K562 (cell line): ENCODE measurements at regions not wholly inside any gene's neighbourhood (a gene's known extent, or its start where the extent isn't known, plus 50 kb on each side); places are given as distances from the start of the nearest gene placed in this dataset.

Experiments
- ATAC-seq: fragments of 200-7000 bp; cut with Tn5 transposase; 3 replicates; pipeline ENCODE4 v1.9.1; 2020; ENCODE audit warnings: moderate library complexity
- BruUV-seq: library from RNA; stranded (reverse); fragments of 400-500 nt; replicated peaks from 2 replicates; lab custom pipeline; 2021; lab: Mats Ljungman, UMichigan
- CTCF ChIA-PET: fragments of 300-600 bp; formaldehyde crosslinking; extraction: SDS; loops from one replicate; lab custom pipeline; 2021; ENCODE audit warnings: low intra/inter-chr PET ratio; lab: Yijun Ruan, JAX
- POLR2A ChIA-PET: fragments of 300-600, 350-650 bp; sonication (Branson Sonifier 250); formaldehyde crosslinking; extraction: SDS; loops from one replicate; lab custom pipeline; 2021; ENCODE audit warnings: antibody characterized with exemption, inconsistent platforms; lab: Yijun Ruan, JAX
- DNase-seq, 4 experiments: peaks; one replicate each; pipeline versions ENCODE4 v3.0.0 to v3.0.0-alpha.2; 2011 to 2018; ENCODE audit warnings: low spot score in 3 of 4, mixed read lengths in 3 of 4; ENCODE audit errors: extremely low read depth in 1 of 4
- FAIRE-seq: peaks from 2 replicates; lab custom pipeline; 2011; peaks lifted over from hg19 to GRCh38; lab: Jason Lieb, UNC
- H2AFZ ChIP-seq: 2 replicates; pipeline ENCODE4 v1.6.0; 2011; ENCODE audit warnings: low read depth, low read length, control low read depth, inconsistent platforms
- H3K27ac ChIP-seq: fragments of 200-600 bp; 3 replicates; pipeline ENCODE4 v1.8.0; 2011; ENCODE audit warnings: low read depth, mild to moderate bottlenecking, control low read depth, inconsistent platforms, low read length, moderate library complexity, mixed read lengths; ENCODE audit errors: extremely low read depth
- H3K27me3 ChIP-seq, 2 experiments: fragments of 300-600 bp in 1 of 2; 2 replicates in 1 of 2; 3 replicates in 1 of 2; pipeline versions ENCODE4 v1.6.0 to v1.8.0; 2011; ENCODE audit warnings: inconsistent platforms in 2 of 2, low read length in 2 of 2, mild to moderate bottlenecking in 1 of 2, mixed read lengths in 1 of 2, moderate library complexity in 1 of 2; ENCODE audit not compliant: control insufficient read depth in 2 of 2, insufficient read depth in 2 of 2
- H3K36me3 ChIP-seq: fragments of 300-600 bp; 3 replicates; pipeline ENCODE4 v1.8.0; 2011; ENCODE audit warnings: mild to moderate bottlenecking, low read length, inconsistent platforms; ENCODE audit not compliant: control insufficient read depth, insufficient read depth
- H3K4me1 ChIP-seq, 2 experiments: fragments of 200-600 bp in 1 of 2; replicated peaks in 1 of 2; 2 replicates in 1 of 2; 3 replicates in 1 of 2; pipeline versions ENCODE4 v1.5.1 to v1.8.0; 2011; ENCODE audit warnings: inconsistent platforms in 2 of 2, low read length in 2 of 2, mild to moderate bottlenecking in 1 of 2, mixed read lengths in 1 of 2, moderate library complexity in 1 of 2; ENCODE audit not compliant: control insufficient read depth in 2 of 2, insufficient read depth in 2 of 2
- H3K4me2 ChIP-seq: 2 replicates; pipeline ENCODE4 v1.6.1; 2011; ENCODE audit warnings: low read length, control low read depth, inconsistent platforms, mixed read lengths; ENCODE audit not compliant: insufficient read depth
- H3K4me3 ChIP-seq: fragments of 200-600 bp; sonication (generic), shearing (Covaris generic); 2 replicates; pipeline ENCODE4 v1.5.1; 2016; ENCODE audit warnings: control low read depth, inconsistent platforms
- H3K79me2 ChIP-seq: fragments of 200-600 bp; 3 replicates; pipeline ENCODE4 v1.8.0; 2011; ENCODE audit warnings: low read length, inconsistent platforms; ENCODE audit not compliant: control insufficient read depth, insufficient read depth
- H3K9ac ChIP-seq, 2 experiments: 2 replicates each; pipeline versions ENCODE4 v1.6.0 to v1.6.1; 2011; ENCODE audit warnings: low read depth in 2 of 2, low read length in 2 of 2, control low read depth in 1 of 2, inconsistent platforms in 1 of 2, mild to moderate bottlenecking in 1 of 2, mixed read lengths in 1 of 2; ENCODE audit not compliant: insufficient read depth in 1 of 2
- H3K9me1 ChIP-seq: one replicate; pipeline ENCODE4 v1.6.0; 2011; ENCODE audit warnings: inconsistent platforms, mild to moderate bottlenecking, low read length, moderate library complexity; ENCODE audit not compliant: control insufficient read depth, insufficient read depth
- H3K9me3 ChIP-seq: replicated peaks from 2 replicates; pipeline ENCODE4 v1.5.1; 2011; ENCODE audit warnings: low read depth, low read length, inconsistent platforms; ENCODE audit not compliant: control insufficient read depth, insufficient read depth
- H4K20me1 ChIP-seq: replicated peaks from 2 replicates; pipeline ENCODE4 v1.6.1; 2011; ENCODE audit warnings: low read length, inconsistent platforms, mixed read lengths; ENCODE audit not compliant: control insufficient read depth, insufficient read depth
- CHD1 ChIP-seq: fragments of 200-600 bp; sonication (generic); IDR thresholded peaks from one replicate; pipeline ENCODE4 v1.6.1; 2012; ENCODE audit warnings: mild to moderate bottlenecking, moderate library complexity, low read length, inconsistent platforms
- GTF2E2 ChIP-seq: fragments of 200-800 bp; sonication (Bioruptor generic); IDR thresholded peaks from 2 replicates; pipeline ENCODE4 v1.6.1; 2016; ENCODE audit warnings: missing genetic modification characterization, missing compliant biosample characterization
- GTF2F1 ChIP-seq: IDR thresholded peaks from 2 replicates; pipeline ENCODE4 v1.6.1; 2011; ENCODE audit warnings: low read depth, low read length, improper control_type of control experiment
- MAFG ChIP-seq: fragments of 450-650 bp; conservative IDR thresholded peaks from 2 replicates; pipeline ENCODE4 v1.6.1; 2016; ENCODE audit warnings: missing genetic modification characterization, missing compliant biosample characterization
- MYC ChIP-seq, 2 experiments: fragments of 250-450 bp in 1 of 2; sonication (Bioruptor Pico) in 1 of 2; IDR thresholded peaks; 2 replicates each; pipeline versions ENCODE4 v1.5.1 to v1.6.1; 2012 to 2021; ENCODE audit warnings: low read depth in 2 of 2, borderline replicate concordance in 1 of 2, improper control_type of control experiment in 1 of 2, low read length in 1 of 2, mild to moderate bottlenecking in 1 of 2, moderate library complexity in 1 of 2
- PBX2 ChIP-seq, 2 experiments: IDR thresholded peaks in 1 of 2; conservative IDR thresholded peaks in 1 of 2; 2 replicates each; pipeline ENCODE4 v1.6.1; 2016; ENCODE audit warnings: low read depth in 2 of 2, mild to moderate bottlenecking in 1 of 2, missing compliant biosample characterization in 1 of 2, missing genetic modification characterization in 1 of 2, moderate library complexity in 1 of 2
- PHB ChIP-seq: fragments of 250-450 bp; sonication (Bioruptor Pico); IDR thresholded peaks from 2 replicates; pipeline ENCODE4 v1.5.0; 2021
- ZNF318 ChIP-seq, 2 experiments: fragments of 450-650 bp; IDR thresholded peaks; 2 replicates each; pipeline ENCODE4 v1.6.1; 2016; ENCODE audit warnings: mild to moderate bottlenecking in 2 of 2, borderline replicate concordance in 1 of 2, low read depth in 1 of 2, moderate library complexity in 1 of 2
- WGBS: fragments of 100-300 bp; shearing (Covaris generic); methylation state at CpG from one replicate; pipeline ENCODE4 v1.1.6; 2016; ENCODE audit warnings: low coverage, mixed read lengths; ENCODE audit not compliant: insufficient coverage; ENCODE audit errors: missing lambda C conversion rate; 5-methylcytosine and 5-hydroxymethylcytosine counted together
- in situ Hi-C: fragments of 300-500 bp; cut with MboI; formaldehyde crosslinking; loops from 4 replicates; pipeline ENCODE4 v1.15.0; 2018; ENCODE audit warnings: inconsistent platforms, mixed read lengths
- intact Hi-C: fragments of 100-400 bp; cut with micrococcal nuclease; formaldehyde crosslinking; loops from 2 replicates; pipeline ENCODE4 v1.14.2; 2022

GRCh38 chrX:8851231-8851886 lies 50.2 kb upstream of the FAM9A start:
- FAIRE-seq, result no peak
- Histone ChIP-seq H3K9me1 (no peaks in the 10 kb centered on the region), H3K4me2 (no peak overlapping the region), H3K27ac (no peak overlapping the region), H3K9me3 (no peaks in the 10 kb centered on the region), H3K4me1 (no peaks in the 10 kb centered on the region), H3K27me3 (no peaks in the 10 kb centered on the region), H2AFZ (no peak overlapping the region), H3K79me2 (no peaks in the 10 kb centered on the region), H3K4me3 (no peak overlapping the region), H4K20me1 (no peaks in the 10 kb centered on the region), H3K9ac (no peak overlapping the region), H3K36me3 (no peaks in the 10 kb centered on the region)
- no peak for DNase-seq
- BruUV-seq, result no TSS peak
- intact Hi-C loops, result no loop called here
- 0% methylated on average over 11 of the region's 11 CpGs for WGBS
- ATAC-seq, result no peak
- POLR2A ChIA-PET, result no interaction called here
- CTCF ChIA-PET, result no interaction called here
- in situ Hi-C loops, result no loop called here
- TF ChIP-seq ZNF318 (IDR thresholded peaks at IDR 0.05; ENCODE audit: borderline replicate concordance in 1 of 2, low read depth in 1 of 2) (no peak), PBX2 (CRISPR knock-in tag; IDR thresholded peaks at IDR 0.05; ENCODE audit: low read depth) (no peak), PBX2 (tag; conservative IDR thresholded peaks at IDR 0.05; ENCODE audit: low read depth) (no peak), GTF2E2 (tag) (no peak), PHB (no peak), MAFG (no peak), GTF2F1 (no peak), CHD1 (no peak), MYC (IDR thresholded peaks at IDR 0.05; ENCODE audit: low read depth, low read length) (no peak), MYC (CRISPR knock-in tag; IDR thresholded peaks at IDR 0.05; ENCODE audit: borderline replicate concordance, low read depth) (no peak)
